Esophagus muscularis mucosa (tissue), 4 donors: ENCODE measurements at regions not wholly inside any gene's neighbourhood (a gene's known extent, or its start where the extent isn't known, plus 50 kb on each side); places are given as distances from the start of the nearest gene placed in this dataset.

ENCODE experiments used
- DNase-seq: peaks from one replicate; pipeline ENCODE4 v3.0.0-alpha.2; 2017; ENCODE audit errors: extremely low spot score
- H3K27ac ChIP-seq, 4 donors: fragments of 200-600 bp; sonication (generic); replicated peaks in 1 of 4; 1 replicate in 3 of 4; 2 replicates in 1 of 4; pipeline ENCODE4 v1.5.1; 2016 to 2019; ENCODE audit warnings: mild to moderate bottlenecking in 1 of 4
- H3K27me3 ChIP-seq, 4 donors: fragments of 200-600 bp; sonication (generic); one replicate each; pipeline versions ENCODE4 v1.5.1 to v1.6.0; 2016 to 2019
- H3K36me3 ChIP-seq, 4 donors: fragments of 200-600 bp; sonication (generic); one replicate each; pipeline ENCODE4 v1.5.1; 2016 to 2019
- H3K4me1 ChIP-seq, 4 donors: fragments of 200-600 bp; sonication (generic); one replicate each; pipeline ENCODE4 v1.5.1; 2016 to 2019
- H3K4me3 ChIP-seq, 4 donors: fragments of 200-600 bp; sonication (generic); 1 replicate in 2 of 4; 2 replicates in 2 of 4; pipeline ENCODE4 v1.5.1; 2016 to 2019; ENCODE audit warnings: mild to moderate bottlenecking in 4 of 4, moderate library complexity in 1 of 4
- H3K9me3 ChIP-seq, 4 donors: fragments of 200-600 bp; sonication (generic); 1 replicate in 3 of 4; 2 replicates in 1 of 4; pipeline ENCODE4 v1.5.1; 2016 to 2019
- CTCF ChIP-seq, 3 experiments: fragments of 200-600 bp in 2 of 3; fragments of 450-650 bp in 1 of 3; sonication (generic) in 2 of 3; IDR thresholded peaks; one replicate each; pipeline ENCODE4 v1.5.1; 2017 to 2019; ENCODE audit warnings: antibody characterized with exemption in 3 of 3, mild to moderate bottlenecking in 2 of 3, moderate library complexity in 1 of 3
- EP300 ChIP-seq: sonication (generic); formaldehyde crosslinking; IDR thresholded peaks from one replicate; pipeline ENCODE4 v1.6.1; 2017; ENCODE audit warnings: antibody characterized with exemption
- POLR2A ChIP-seq: fragments of 450-650 bp; IDR thresholded peaks from one replicate; pipeline ENCODE4 v1.6.1; 2017; ENCODE audit warnings: antibody characterized with exemption, moderate library complexity, mild to moderate bottlenecking, low read depth
- POLR2AphosphoS5 ChIP-seq, 2 donors: sonication (generic); formaldehyde crosslinking; IDR thresholded peaks; one replicate each; pipeline ENCODE4 v1.6.1; 2017; ENCODE audit warnings: antibody characterized with exemption in 2 of 2
- WGBS: methylation state at CpG from one replicate; pipeline ENCODE4 v1.1.5; 2018; 5-methylcytosine and 5-hydroxymethylcytosine counted together
- intact Hi-C: fragments of 100-400 bp; cut with DNase I; formaldehyde crosslinking; loops from one replicate; pipeline ENCODE4 v1.15.1; 2023

- Histone ChIP-seq H3K4me1 (no peaks in the 10 kb centered on the region), H3K36me3 (no peaks in the 10 kb centered on the region), H3K27me3 (no peaks in the 10 kb centered on the region), H3K27ac (no peak overlapping the region), H3K9me3 (no peaks in the 10 kb centered on the region), H3K4me3 (no peak overlapping the region)
- TF ChIP-seq CTCF (IDR thresholded peaks at IDR 0.05) (no peak), POLR2A (no peak), EP300 (no peak), POLR2AphosphoS5 (IDR thresholded peaks at IDR 0.05) (no peak)
- intact Hi-C loops, result no loop called here
- DNase-seq, result no peak
- WGBS, result 88% methylated on average over 3 of the region's 3 CpGs
Measured at GRCh38 chr11:86885311-86885710, 69.9 kb downstream of the FZD4 start.

- H3K4me1 ChIP-seq, result no peaks in the 10 kb centered on the region
- H3K36me3 ChIP-seq, result no peaks in the 10 kb centered on the region
- H3K27ac ChIP-seq, result no peak overlapping the region
- no peak for DNase-seq
- intact Hi-C loops, result no loop called here
- no peak for TF ChIP-seq POLR2AphosphoS5 (IDR thresholded peaks at IDR 0.05)
- no peak for TF ChIP-seq POLR2A
- no peak for TF ChIP-seq EP300
- TF ChIP-seq CTCF (IDR thresholded peaks at IDR 0.05), result no peak
- no peak overlapping the region for H3K4me3 ChIP-seq
- 78% methylated on average over 5 of the region's 5 CpGs for WGBS
- no peaks in the 10 kb centered on the region for H3K9me3 ChIP-seq
- no peaks in the 10 kb centered on the region for H3K27me3 ChIP-seq
Measured at GRCh38 chr11:86888164-86889000, 66.8 kb downstream of the FZD4 start.

DNA sequence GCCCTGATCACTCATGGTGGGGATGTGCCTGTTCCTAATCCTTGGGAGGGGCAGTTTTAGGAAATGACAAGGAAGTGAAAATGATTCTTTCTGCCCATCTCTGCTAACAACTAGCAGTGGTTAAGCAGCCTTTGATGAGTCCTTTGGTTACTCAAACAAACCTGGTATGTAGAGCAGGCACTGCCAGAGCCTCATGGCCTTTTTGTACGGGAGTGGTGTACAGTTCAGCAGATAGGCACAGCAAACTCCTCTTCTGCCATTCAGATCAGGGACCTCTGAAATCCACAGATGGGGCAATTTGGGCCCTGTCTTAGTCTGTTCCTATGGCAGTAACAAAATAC lies 66.2 kb downstream of the FZD4 start:
- Histone ChIP-seq H3K4me1 (no peaks in the 10 kb centered on the region), H3K27ac (no peak overlapping the region), H3K27me3 (no peaks in the 10 kb centered on the region), H3K4me3 (no peak overlapping the region), H3K36me3 (no peaks in the 10 kb centered on the region), H3K9me3 (no peaks in the 10 kb centered on the region)
- intact Hi-C loops, result no loop called here
- 89% methylated on average over 1 of the region's 1 CpG for WGBS
- TF ChIP-seq CTCF (IDR thresholded peaks at IDR 0.05) (no peak), POLR2AphosphoS5 (IDR thresholded peaks at IDR 0.05) (no peak), EP300 (no peak), POLR2A (no peak)
- DNase-seq, result no peak

DNA sequence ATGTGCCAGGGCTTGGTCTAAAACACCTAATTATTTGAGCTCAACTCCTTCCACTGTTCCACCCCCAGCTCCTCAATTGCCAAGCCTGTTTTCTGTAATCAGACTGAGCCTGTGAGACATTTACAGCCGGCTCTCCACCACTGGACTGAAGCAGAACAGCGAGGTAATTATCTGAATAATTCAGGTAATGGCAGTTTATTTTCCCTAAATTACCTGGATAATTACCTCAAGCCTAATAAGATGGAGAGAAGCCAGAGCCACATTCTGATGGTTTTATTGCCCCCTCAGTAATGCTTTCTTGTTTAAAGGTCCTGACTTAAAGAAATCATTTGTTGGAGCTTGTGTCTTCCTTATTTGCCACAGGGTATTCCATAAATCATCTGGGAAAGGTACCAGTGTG lies 64.2 kb downstream of the FZD4 start:
- TF ChIP-seq POLR2AphosphoS5 (IDR thresholded peaks at IDR 0.05) (no peak), EP300 (no peak)
- Histone ChIP-seq H3K27me3 (no peaks in the 10 kb centered on the region), H3K9me3 (no peaks in the 10 kb centered on the region), H3K27ac (no peak overlapping the region), H3K36me3 (no peaks in the 10 kb centered on the region), H3K4me3 (no peak overlapping the region), H3K4me1 (no peaks in the 10 kb centered on the region)
- DNase-seq, result no peak
- 68% methylated on average over 2 of the region's 2 CpGs for WGBS
- intact Hi-C loops, result no loop called here

- no peak for DNase-seq
- Histone ChIP-seq H3K27me3 (no peaks in the 10 kb centered on the region), H3K9me3 (no peaks in the 10 kb centered on the region), H3K27ac (no peak overlapping the region), H3K36me3 (no peaks in the 10 kb centered on the region), H3K4me1 (peaks cover 6 to 9% (median 7%) of the 10 kb centered on the region in 4 donors), H3K4me3 (no peak overlapping the region)
- 73% methylated on average over 3 of the region's 3 CpGs for WGBS
- TF ChIP-seq POLR2AphosphoS5 (IDR thresholded peaks at IDR 0.05) (no peak), POLR2A (no peak), EP300 (no peak), CTCF (IDR thresholded peaks at IDR 0.05) (no peak)
- intact Hi-C loops, result no loop called here
Measured at GRCh38 chr11:86893235-86893634, 62.0 kb downstream of the FZD4 start.
